ENCODE measurements at regions not wholly inside any gene's neighbourhood (a gene's known extent, or its start where the extent isn't known, plus 50 kb on each side); places are given as distances from the start of the nearest gene placed in this dataset.
"Not testable (repeated sequence)": the region's sequence is repeated elsewhere in the genome, so short reads cannot be mapped to it uniquely, and the experiment has no call there.

DNA sequence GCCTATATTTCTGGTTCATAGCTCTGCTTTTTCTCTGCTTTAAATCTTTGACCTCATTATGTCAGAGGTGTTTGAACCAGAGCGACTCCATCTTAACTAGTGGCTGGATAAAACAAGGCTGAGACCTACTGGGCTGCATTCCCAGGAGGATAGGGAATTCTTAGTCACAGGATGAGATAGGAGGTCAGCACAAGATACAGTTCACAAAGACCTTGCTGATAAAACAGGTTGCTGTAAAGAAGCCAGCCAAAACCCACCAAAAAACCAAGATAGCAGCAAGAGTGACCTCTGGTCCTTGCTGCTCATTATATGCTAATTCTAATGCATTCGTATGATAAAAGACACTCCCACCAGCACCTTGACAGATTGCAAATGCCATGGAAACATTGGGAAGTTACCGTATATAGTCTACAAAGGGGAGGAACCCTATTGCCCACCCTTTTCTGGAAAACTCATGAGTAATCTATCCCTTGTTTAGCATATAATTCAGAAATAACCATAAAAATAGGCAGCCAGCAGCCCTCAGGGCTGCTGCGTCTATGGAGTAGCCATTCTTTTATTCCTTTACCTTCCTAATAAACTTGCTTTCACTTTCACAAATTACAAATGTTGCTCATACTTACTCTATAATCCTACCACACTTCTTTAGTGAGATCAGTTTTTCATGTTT lies 193.9 kb downstream of the NAF1 start:
- TF ChIP-seq POLR2A (IDR thresholded peaks at IDR 0.05), result no peak
- TF ChIP-seq, protein P1, sequence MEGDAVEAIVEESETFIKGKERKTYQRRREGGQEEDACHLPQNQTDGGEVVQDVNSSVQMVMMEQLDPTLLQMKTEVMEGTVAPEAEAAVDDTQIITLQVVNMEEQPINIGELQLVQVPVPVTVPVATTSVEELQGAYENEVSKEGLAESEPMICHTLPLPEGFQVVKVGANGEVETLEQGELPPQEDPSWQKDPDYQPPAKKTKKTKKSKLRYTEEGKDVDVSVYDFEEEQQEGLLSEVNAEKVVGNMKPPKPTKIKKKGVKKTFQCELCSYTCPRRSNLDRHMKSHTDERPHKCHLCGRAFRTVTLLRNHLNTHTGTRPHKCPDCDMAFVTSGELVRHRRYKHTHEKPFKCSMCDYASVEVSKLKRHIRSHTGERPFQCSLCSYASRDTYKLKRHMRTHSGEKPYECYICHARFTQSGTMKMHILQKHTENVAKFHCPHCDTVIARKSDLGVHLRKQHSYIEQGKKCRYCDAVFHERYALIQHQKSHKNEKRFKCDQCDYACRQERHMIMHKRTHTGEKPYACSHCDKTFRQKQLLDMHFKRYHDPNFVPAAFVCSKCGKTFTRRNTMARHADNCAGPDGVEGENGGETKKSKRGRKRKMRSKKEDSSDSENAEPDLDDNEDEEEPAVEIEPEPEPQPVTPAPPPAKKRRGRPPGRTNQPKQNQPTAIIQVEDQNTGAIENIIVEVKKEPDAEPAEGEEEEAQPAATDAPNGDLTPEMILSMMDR (IDR thresholded peaks at IDR 0.05), result no peak
- Histone ChIP-seq H3K27me3 (no peaks in the 10 kb centered on the region), H3K4me3 (replicated peaks in 1 of 3) (no peak overlapping the region), H3K9me3 (no peaks in the 10 kb centered on the region), H3K4me1 (no peaks in the 10 kb centered on the region), H3K36me3 (no peaks in the 10 kb centered on the region), H3K27ac (no peak overlapping the region)
- intact Hi-C loops (cut with DNase I), result no loop called here
- 90 to 93% methylated on average over 4 of the region's 4 CpGs for WGBS, 2 donors
- no peak for DNase-seq

DNA sequence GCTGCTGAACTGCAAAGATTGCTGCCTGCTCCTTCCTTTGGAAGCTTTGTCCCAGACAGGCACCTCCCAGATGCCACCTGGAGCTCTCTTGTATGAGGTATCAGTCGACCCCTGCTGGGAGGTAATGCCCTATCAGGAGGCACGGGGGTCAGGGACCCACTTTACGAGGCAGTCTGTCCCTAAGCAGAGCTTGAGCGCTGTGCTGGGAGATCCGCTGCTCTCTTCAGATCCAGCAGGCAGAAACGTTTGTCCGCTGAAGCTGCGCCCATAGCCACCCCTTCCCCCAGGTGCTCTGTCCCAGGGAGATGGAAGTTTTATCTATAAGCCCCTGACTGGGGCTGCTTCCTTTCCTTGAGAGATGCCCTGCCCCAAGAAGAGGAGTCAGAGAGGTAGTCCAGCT lies 197.5 kb downstream of the NAF1 start:
- DNase-seq, result no peak
- TF ChIP-seq POLR2A (IDR thresholded peaks at IDR 0.05), result no peak
- TF ChIP-seq, protein P1 (IDR thresholded peaks at IDR 0.05), result no peak
- no peaks in the 10 kb centered on the region for H3K36me3 ChIP-seq
- intact Hi-C loops (cut with DNase I), result no loop called here
- H3K27ac ChIP-seq, result no peak overlapping the region
- H3K4me3 ChIP-seq (replicated peaks in 1 of 3), result no peak overlapping the region
- H3K4me1 ChIP-seq, result no peaks in the 10 kb centered on the region
- no peaks in the 10 kb centered on the region for H3K27me3 ChIP-seq
- H3K9me3 ChIP-seq, result no peaks in the 10 kb centered on the region
- 91% methylated on average over 6 of the region's 8 CpGs; no CpG with 5 or more reads in 1 of the 2 donors for WGBS, 2 donors

DNA sequence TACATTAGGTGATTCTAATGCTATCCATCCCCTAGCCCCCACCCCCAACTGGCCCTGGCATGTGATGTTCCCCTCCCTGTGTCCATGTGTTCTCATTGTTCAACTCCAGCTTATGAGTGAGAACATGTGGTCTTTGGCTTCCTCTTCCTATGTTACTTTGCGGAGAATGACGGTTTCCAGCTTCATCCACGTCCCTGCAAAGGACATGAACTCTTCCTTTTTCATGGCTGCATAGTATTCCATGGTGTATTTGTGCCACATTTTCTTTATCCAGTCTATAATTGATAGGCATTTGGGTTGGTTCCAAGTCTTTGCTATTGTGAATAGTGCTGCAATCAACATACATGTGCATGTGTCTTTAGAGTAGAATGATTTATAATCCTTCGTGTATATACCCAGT lies 200.7 kb downstream of the NAF1 start:
- H3K4me3 ChIP-seq (replicated peaks in 1 of 3); DNase-seq; H3K27me3 ChIP-seq; H3K9me3 ChIP-seq; H3K36me3 ChIP-seq; intact Hi-C loops (cut with DNase I); H3K4me1 ChIP-seq; H3K27ac ChIP-seq: not testable (repeated sequence)
- WGBS, 2 donors, result 42 to 74% methylated on average over 4 of the region's 4 CpGs

DNA sequence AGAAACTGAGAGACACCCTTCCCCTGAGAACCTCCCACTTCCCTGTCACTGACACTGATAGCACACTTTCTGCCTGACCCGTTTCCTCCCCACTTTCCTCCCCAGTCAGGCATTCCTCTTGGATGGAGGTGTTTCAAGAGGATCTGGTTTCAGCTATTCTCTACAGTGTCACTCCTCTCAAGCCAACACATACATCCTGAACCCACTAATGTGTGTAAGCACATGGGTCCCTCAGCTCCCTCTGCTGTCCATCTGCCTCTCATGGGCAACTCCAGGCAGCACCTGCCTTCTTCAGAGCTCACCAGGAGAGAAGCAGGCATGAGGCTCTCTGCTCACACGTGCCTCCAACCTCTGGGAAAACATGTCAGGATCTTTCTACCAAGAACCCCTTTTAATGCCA lies 207.6 kb downstream of the NAF1 start:
- H3K36me3 ChIP-seq, result no peaks in the 10 kb centered on the region
- no peaks in the 10 kb centered on the region for H3K4me1 ChIP-seq
- intact Hi-C loops (cut with DNase I), result no loop called here
- DNase-seq, result no peak
- H3K9me3 ChIP-seq, result no peaks in the 10 kb centered on the region
- H3K4me3 ChIP-seq (replicated peaks in 1 of 3), result no peak overlapping the region
- no peaks in the 10 kb centered on the region for H3K27me3 ChIP-seq
- no peak overlapping the region for H3K27ac ChIP-seq
- 23 to 43% methylated on average over 2 of the region's 2 CpGs for WGBS, 2 donors
- TF ChIP-seq POLR2A (IDR thresholded peaks at IDR 0.05), result no peak
- TF ChIP-seq, protein P1 (IDR thresholded peaks at IDR 0.05), result no peak

DNA sequence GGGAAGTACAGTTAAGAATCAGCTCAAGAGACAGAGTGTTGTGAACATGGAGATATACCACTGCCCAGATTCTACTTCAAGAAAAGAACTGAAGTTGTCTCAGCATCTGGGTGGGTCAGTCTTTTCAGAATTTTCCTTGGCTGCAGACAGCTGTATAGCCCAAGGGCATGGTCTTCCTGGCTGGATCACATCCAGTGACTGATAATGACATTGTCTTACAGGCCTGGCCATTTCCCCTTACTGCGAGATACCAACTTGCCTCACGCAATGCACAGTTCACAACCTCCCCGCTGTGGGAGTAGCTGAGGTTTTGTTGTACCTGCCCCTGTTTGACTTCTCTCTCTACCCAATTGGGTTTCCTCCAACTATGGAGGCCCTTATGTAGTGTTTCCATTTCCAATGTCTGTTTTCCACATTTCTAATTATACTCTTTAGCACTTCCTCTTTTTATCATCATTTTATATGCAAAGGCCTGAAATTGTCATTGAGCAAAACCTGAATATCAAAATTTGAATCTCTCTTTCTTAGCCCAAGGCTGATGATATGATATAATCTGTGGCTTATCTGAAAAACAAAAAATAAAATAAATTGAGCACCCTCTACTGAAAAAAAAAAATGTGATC lies 209.1 kb downstream of the NAF1 start:
- no peak for DNase-seq
- TF ChIP-seq, protein P1 (IDR thresholded peaks at IDR 0.05), result no peak
- TF ChIP-seq POLR2A (IDR thresholded peaks at IDR 0.05), result no peak
- Histone ChIP-seq H3K36me3 (no peaks in the 10 kb centered on the region), H3K9me3 (no peaks in the 10 kb centered on the region), H3K27ac (no peak overlapping the region), H3K4me1 (no peaks in the 10 kb centered on the region), H3K27me3 (no peaks in the 10 kb centered on the region), H3K4me3 (replicated peaks in 1 of 3) (no peak overlapping the region)
- intact Hi-C loops (cut with DNase I), result no loop called here
- WGBS, 2 donors, result 90 to 95% methylated on average over 3 of the region's 3 CpGs
